PC-3 (cell line): ENCODE measurements at regions not wholly inside any gene's neighbourhood (a gene's known extent, or its start where the extent isn't known, plus 50 kb on each side); places are given as distances from the start of the nearest gene placed in this dataset.

ENCODE experiments used
- CTCF ChIP-seq: fragments of 300-600 bp; sonication (generic); conservative IDR thresholded peaks from 2 replicates; pipeline ENCODE4 v1.5.1; 2017; ENCODE audit warnings: antibody characterized with exemption, low read depth, mild to moderate bottlenecking, low read length
- EZH2 ChIP-seq: fragments of 300-600 bp; sonication (generic); IDR thresholded peaks from one replicate; pipeline ENCODE4 v1.6.1; 2017; ENCODE audit warnings: antibody characterized with exemption, mild to moderate bottlenecking, low read length; ENCODE audit not compliant: unreplicated experiment

- TF ChIP-seq CTCF (no peak), EZH2 (no peak)
Measured at GRCh38 chr9:31142456-31142855, 1242.0 kb upstream of the ACO1 start.
